Astrocyte (in vitro differentiated cells and primary cell): ENCODE measurements at regions not wholly inside any gene's neighbourhood (a gene's known extent, or its start where the extent isn't known, plus 50 kb on each side); places are given as distances from the start of the nearest gene placed in this dataset.

Experiments used
- DNase-seq: peaks from one replicate; pipeline ENCODE4 v3.0.0-alpha.2; 2010; ENCODE audit warnings: low read depth
- FAIRE-seq: peaks from 2 replicates; lab custom pipeline; 2011; peaks lifted over from hg19 to GRCh38; lab: Jason Lieb, UNC
- H2AFZ ChIP-seq: 2 replicates; pipeline ENCODE4 v1.6.0; 2012; ENCODE audit warnings: low read depth, low read length, inconsistent platforms
- H3K27ac ChIP-seq: 2 replicates; pipeline ENCODE4 v1.5.1; 2011; ENCODE audit warnings: low read depth, low read length, inconsistent platforms
- H3K27me3 ChIP-seq: 2 replicates; pipeline ENCODE4 v1.6.0; 2011; ENCODE audit warnings: low read length, inconsistent platforms; ENCODE audit not compliant: insufficient read depth
- H3K36me3 ChIP-seq: 2 replicates; pipeline ENCODE4 v1.5.1; 2011; ENCODE audit warnings: low read length, inconsistent platforms; ENCODE audit not compliant: insufficient read depth
- H3K4me1 ChIP-seq: 2 replicates; pipeline ENCODE4 v1.5.1; 2011; ENCODE audit warnings: low read length, inconsistent platforms; ENCODE audit not compliant: insufficient read depth
- H3K4me2 ChIP-seq: 2 replicates; pipeline ENCODE4 v1.6.0; 2012; ENCODE audit warnings: low read length, inconsistent platforms
- H3K4me3 ChIP-seq: 2 replicates; pipeline ENCODE4 v1.5.1; 2011; ENCODE audit warnings: low read depth, mild to moderate bottlenecking, low read length, inconsistent platforms; ENCODE audit not compliant: insufficient read depth
- H3K79me2 ChIP-seq: 2 replicates; pipeline ENCODE4 v1.6.0; 2012; ENCODE audit warnings: mild to moderate bottlenecking, low read length, inconsistent platforms; ENCODE audit not compliant: insufficient read depth
- H3K9ac ChIP-seq: 2 replicates; pipeline ENCODE4 v1.6.0; 2012; ENCODE audit warnings: mild to moderate bottlenecking, low read length, inconsistent platforms
- H3K9me3 ChIP-seq: 2 replicates; pipeline ENCODE4 v1.5.1; 2012; ENCODE audit warnings: low read depth, mild to moderate bottlenecking, low read length, inconsistent platforms; ENCODE audit not compliant: insufficient read depth
- H4K20me1 ChIP-seq: 2 replicates; pipeline ENCODE4 v1.6.0; 2012; ENCODE audit warnings: low read length, inconsistent platforms; ENCODE audit not compliant: insufficient read depth
- H3K27ac Mint-ChIP-seq: one replicate; pipeline ENCODE4 v1.8.0; 2021; ENCODE audit warnings: mild to moderate bottlenecking, mixed read lengths; ENCODE audit not compliant: unreplicated experiment
- H3K27me3 Mint-ChIP-seq: one replicate; pipeline ENCODE4 v1.8.0; 2021; ENCODE audit warnings: low read depth, mixed read lengths; ENCODE audit not compliant: unreplicated experiment
- H3K36me3 Mint-ChIP-seq: one replicate; pipeline ENCODE4 v1.8.0; 2021; ENCODE audit warnings: low read depth, mixed read lengths; ENCODE audit not compliant: unreplicated experiment
- H3K4me1 Mint-ChIP-seq: one replicate; pipeline ENCODE4 v1.8.0; 2021; ENCODE audit warnings: low read depth, mixed read lengths; ENCODE audit not compliant: unreplicated experiment
- H3K4me3 Mint-ChIP-seq: one replicate; pipeline ENCODE4 v1.8.0; 2021; ENCODE audit warnings: mild to moderate bottlenecking, moderate library complexity, mixed read lengths; ENCODE audit not compliant: unreplicated experiment
- H3K9me3 Mint-ChIP-seq: one replicate; pipeline ENCODE4 v1.8.0; 2021; ENCODE audit warnings: mild to moderate bottlenecking, mixed read lengths; ENCODE audit not compliant: unreplicated experiment
- EZH2 ChIP-seq: IDR thresholded peaks from 2 replicates; pipeline ENCODE4 v1.6.1; 2012; ENCODE audit warnings: mild to moderate bottlenecking, low read length, inconsistent platforms; ENCODE audit not compliant: insufficient read depth
- TF ChIP-seq, protein P1 (sequence below): IDR thresholded peaks from 2 replicates; pipeline ENCODE4 v1.5.1; 2011; ENCODE audit warnings: low read depth, mild to moderate bottlenecking, inconsistent platforms, low read length, moderate library complexity; ENCODE audit not compliant: insufficient read depth

GRCh38 chr7:145779140-145779539 lies 337.5 kb upstream of the CNTNAP2 start:
- FAIRE-seq (no peak), DNase-seq (no peak)
- no peaks in the 10 kb centered on the region for H3K4me1 ChIP-seq
- Mint-ChIP-seq H3K9me3 (no peaks in the 10 kb centered on the region), H3K27ac (no peak overlapping the region), H3K4me3 (no peak overlapping the region), H3K36me3 (no peaks in the 10 kb centered on the region), H3K4me1 (no peaks in the 10 kb centered on the region), H3K27me3 (no peaks in the 10 kb centered on the region)
- no peak overlapping the region for H3K27ac ChIP-seq
- TF ChIP-seq, protein P1, sequence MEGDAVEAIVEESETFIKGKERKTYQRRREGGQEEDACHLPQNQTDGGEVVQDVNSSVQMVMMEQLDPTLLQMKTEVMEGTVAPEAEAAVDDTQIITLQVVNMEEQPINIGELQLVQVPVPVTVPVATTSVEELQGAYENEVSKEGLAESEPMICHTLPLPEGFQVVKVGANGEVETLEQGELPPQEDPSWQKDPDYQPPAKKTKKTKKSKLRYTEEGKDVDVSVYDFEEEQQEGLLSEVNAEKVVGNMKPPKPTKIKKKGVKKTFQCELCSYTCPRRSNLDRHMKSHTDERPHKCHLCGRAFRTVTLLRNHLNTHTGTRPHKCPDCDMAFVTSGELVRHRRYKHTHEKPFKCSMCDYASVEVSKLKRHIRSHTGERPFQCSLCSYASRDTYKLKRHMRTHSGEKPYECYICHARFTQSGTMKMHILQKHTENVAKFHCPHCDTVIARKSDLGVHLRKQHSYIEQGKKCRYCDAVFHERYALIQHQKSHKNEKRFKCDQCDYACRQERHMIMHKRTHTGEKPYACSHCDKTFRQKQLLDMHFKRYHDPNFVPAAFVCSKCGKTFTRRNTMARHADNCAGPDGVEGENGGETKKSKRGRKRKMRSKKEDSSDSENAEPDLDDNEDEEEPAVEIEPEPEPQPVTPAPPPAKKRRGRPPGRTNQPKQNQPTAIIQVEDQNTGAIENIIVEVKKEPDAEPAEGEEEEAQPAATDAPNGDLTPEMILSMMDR, result no peak
- no peak for TF ChIP-seq EZH2
- H3K4me2 ChIP-seq, result no peak overlapping the region
- H4K20me1 ChIP-seq, result no peaks in the 10 kb centered on the region
- H3K9ac ChIP-seq, result no peak overlapping the region
- no peaks in the 10 kb centered on the region for H3K36me3 ChIP-seq
- no peaks in the 10 kb centered on the region for H3K79me2 ChIP-seq
- H3K4me3 ChIP-seq, result no peak overlapping the region
- no peaks in the 10 kb centered on the region for H3K9me3 ChIP-seq
- no peak overlapping the region for H2AFZ ChIP-seq
- H3K27me3 ChIP-seq, result no peaks in the 10 kb centered on the region

DNA sequence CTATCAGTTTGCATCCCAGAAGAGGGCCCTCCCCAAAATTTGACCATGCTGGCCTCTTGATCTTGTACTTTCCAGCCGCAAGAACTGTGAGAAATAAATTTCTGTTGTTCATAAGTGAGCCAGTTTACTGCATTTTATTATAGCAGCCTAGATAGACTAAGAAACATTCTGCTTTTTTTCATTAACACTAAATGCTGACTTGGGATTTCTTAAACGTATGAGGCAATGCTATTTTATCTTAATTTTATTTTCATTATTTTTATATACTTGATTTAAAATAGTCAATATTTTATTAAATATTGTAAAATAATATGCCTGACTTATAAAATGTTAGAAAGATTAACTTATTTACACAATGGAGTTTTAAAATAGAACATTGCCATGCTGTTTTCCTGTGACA lies 341.8 kb upstream of the CNTNAP2 start:
- Histone ChIP-seq H3K4me2 (no peak overlapping the region), H4K20me1 (no peaks in the 10 kb centered on the region), H3K9me3 (no peaks in the 10 kb centered on the region), H3K4me3 (no peak overlapping the region), H3K4me1 (no peaks in the 10 kb centered on the region), H3K27ac (no peak overlapping the region), H3K79me2 (no peaks in the 10 kb centered on the region), H2AFZ (no peak overlapping the region), H3K36me3 (no peaks in the 10 kb centered on the region), H3K27me3 (no peaks in the 10 kb centered on the region), H3K9ac (no peak overlapping the region)
- Mint-ChIP-seq H3K9me3 (no peaks in the 10 kb centered on the region), H3K4me1 (no peaks in the 10 kb centered on the region), H3K27me3 (no peaks in the 10 kb centered on the region), H3K36me3 (no peaks in the 10 kb centered on the region), H3K4me3 (no peak overlapping the region), H3K27ac (no peak overlapping the region)
- DNase-seq (no peak), FAIRE-seq (no peak)
- TF ChIP-seq, protein P1, result no peak
- TF ChIP-seq EZH2, result no peak

- Mint-ChIP-seq H3K9me3 (peaks cover 5% of the 10 kb centered on the region), H3K4me1 (no peaks in the 10 kb centered on the region), H3K36me3 (no peaks in the 10 kb centered on the region), H3K27ac (no peak overlapping the region), H3K27me3 (no peaks in the 10 kb centered on the region), H3K4me3 (no peak overlapping the region)
- Histone ChIP-seq H3K9ac (no peak overlapping the region), H3K9me3 (no peaks in the 10 kb centered on the region), H3K4me3 (no peak overlapping the region), H3K4me1 (no peaks in the 10 kb centered on the region), H2AFZ (no peak overlapping the region), H3K36me3 (no peaks in the 10 kb centered on the region), H3K4me2 (no peak overlapping the region), H4K20me1 (no peaks in the 10 kb centered on the region), H3K79me2 (no peaks in the 10 kb centered on the region), H3K27ac (no peak overlapping the region), H3K27me3 (no peaks in the 10 kb centered on the region)
- no peak for TF ChIP-seq EZH2
- TF ChIP-seq, protein P1, result no peak
- no peak for DNase-seq
- no peak for FAIRE-seq
Measured at GRCh38 chr7:145753004-145753403, 363.6 kb upstream of the CNTNAP2 start.
